GM21825 (cell line): ENCODE measurements at regions not wholly inside any gene's neighbourhood (a gene's known extent, or its start where the extent isn't known, plus 50 kb on each side); places are given as distances from the start of the nearest gene placed in this dataset.
"Not testable (repeated sequence)": the region's sequence is repeated elsewhere in the genome, so short reads cannot be mapped to it uniquely, and the experiment has no call there.

Experiments
- ATAC-seq: cut with Tn5 transposase; IDR thresholded peaks from one replicate; pipeline ENCODE4 v1.9.1; 2021; ENCODE audit warnings: mild to moderate bottlenecking, moderate library complexity; ENCODE audit not compliant: unreplicated experiment

- ATAC-seq, result no peak
Observed at GRCh38 chr10:25076506-25077177, 60.2 kb downstream of the THNSL1 start.

GRCh38 chr10:25078658-25079431 lies 62.4 kb downstream of the THNSL1 start:
- ATAC-seq, result no peak

GRCh38 chr10:25080880-25081581 lies 64.6 kb downstream of the THNSL1 start:
- peak; percentile 65 for ATAC-seq

- ATAC-seq, result no peak
Observed at GRCh38 chr10:25082276-25083204, 66.1 kb downstream of the THNSL1 start.

- no peak for ATAC-seq
Observed at GRCh38 chr10:25083546-25084111, 67.2 kb downstream of the THNSL1 start.

GRCh38 chr10:25084447-25084846 lies 68.0 kb downstream of the THNSL1 start:
- ATAC-seq, result no peak

- no peak for ATAC-seq
Observed at GRCh38 chr10:25094590-25094989, 78.2 kb downstream of the THNSL1 start.

- ATAC-seq, result no peak
Observed at GRCh38 chr10:25097669-25098411, 77.0 kb upstream of the GPR158 start.

- ATAC-seq, result no peak
Observed at GRCh38 chr10:25100141-25100540, 74.7 kb upstream of the GPR158 start.

GRCh38 chr10:25101461-25102146 lies 73.2 kb upstream of the GPR158 start:
- ATAC-seq, result no peak

- ATAC-seq, result no peak
Observed at GRCh38 chr10:25102147-25102822, 72.5 kb upstream of the GPR158 start.

- ATAC-seq, result no peak
Observed at GRCh38 chr10:25103703-25104102, 71.1 kb upstream of the GPR158 start.

- ATAC-seq, result no peak
Observed at GRCh38 chr10:25104441-25104840, 70.4 kb upstream of the GPR158 start.

GRCh38 chr10:25105262-25105661 lies 69.5 kb upstream of the GPR158 start:
- ATAC-seq, result no peak

- no peak for ATAC-seq
Observed at GRCh38 chr10:25105743-25106260, 69.0 kb upstream of the GPR158 start.

- no peak for ATAC-seq
Observed at GRCh38 chr10:25107756-25108155, 67.0 kb upstream of the GPR158 start.

- ATAC-seq, result not testable (repeated sequence)
Observed at GRCh38 chr10:25109896-25110295, 64.9 kb upstream of the GPR158 start.

GRCh38 chr10:25112016-25112415 lies 62.8 kb upstream of the GPR158 start:
- no peak for ATAC-seq
